Right atrium auricular region (tissue), 2 donors: ENCODE measurements at regions not wholly inside any gene's neighbourhood (a gene's known extent, or its start where the extent isn't known, plus 50 kb on each side); places are given as distances from the start of the nearest gene placed in this dataset.

Experiments used
- DNase-seq: peaks from one replicate; pipeline ENCODE4 v3.0.0-alpha.2; 2019; ENCODE audit warnings: low spot score
- H3K27ac ChIP-seq, 2 donors: fragments of 200-600 bp; sonication (generic); 1 replicate in 1 of 2; 2 replicates in 1 of 2; pipeline ENCODE4 v1.5.1; 2016 to 2019
- H3K27me3 ChIP-seq, 2 donors: fragments of 200-600 bp; sonication (generic); one replicate each; pipeline versions ENCODE4 v1.5.1 to v1.6.0; 2017 to 2019
- H3K36me3 ChIP-seq: fragments of 200-600 bp; sonication (generic); one replicate; pipeline ENCODE4 v1.5.1; 2016
- H3K4me1 ChIP-seq, 2 donors: fragments of 200-600 bp; sonication (generic); one replicate each; pipeline versions ENCODE4 v1.5.1 to v1.6.0; 2017 to 2019
- H3K4me3 ChIP-seq, 2 donors: fragments of 200-600 bp; sonication (generic); 1 replicate in 1 of 2; 2 replicates in 1 of 2; pipeline ENCODE4 v1.5.1; 2017 to 2019; ENCODE audit warnings: mild to moderate bottlenecking in 1 of 2, moderate library complexity in 1 of 2
- H3K9me3 ChIP-seq, 2 donors: fragments of 200-600 bp; sonication (generic); one replicate each; pipeline ENCODE4 v1.5.1; 2019
- TF ChIP-seq, protein P1 (sequence below), 2 donors: fragments of 200-600 bp; sonication (generic); IDR thresholded peaks; one replicate each; pipeline ENCODE4 v1.5.1; 2019; ENCODE audit warnings: antibody characterized with exemption in 2 of 2

GRCh38 chr7:95687759-95688343 is 84.5 kb upstream of the DYNC1I1 start:
- Histone ChIP-seq H3K4me1 (no peaks in the 10 kb centered on the region), H3K4me3 (no peak overlapping the region), H3K9me3 (no peaks in the 10 kb centered on the region), H3K27ac (no peak overlapping the region), H3K27me3 (no peaks in the 10 kb centered on the region), H3K36me3 (no peaks in the 10 kb centered on the region)
- TF ChIP-seq, protein P1, sequence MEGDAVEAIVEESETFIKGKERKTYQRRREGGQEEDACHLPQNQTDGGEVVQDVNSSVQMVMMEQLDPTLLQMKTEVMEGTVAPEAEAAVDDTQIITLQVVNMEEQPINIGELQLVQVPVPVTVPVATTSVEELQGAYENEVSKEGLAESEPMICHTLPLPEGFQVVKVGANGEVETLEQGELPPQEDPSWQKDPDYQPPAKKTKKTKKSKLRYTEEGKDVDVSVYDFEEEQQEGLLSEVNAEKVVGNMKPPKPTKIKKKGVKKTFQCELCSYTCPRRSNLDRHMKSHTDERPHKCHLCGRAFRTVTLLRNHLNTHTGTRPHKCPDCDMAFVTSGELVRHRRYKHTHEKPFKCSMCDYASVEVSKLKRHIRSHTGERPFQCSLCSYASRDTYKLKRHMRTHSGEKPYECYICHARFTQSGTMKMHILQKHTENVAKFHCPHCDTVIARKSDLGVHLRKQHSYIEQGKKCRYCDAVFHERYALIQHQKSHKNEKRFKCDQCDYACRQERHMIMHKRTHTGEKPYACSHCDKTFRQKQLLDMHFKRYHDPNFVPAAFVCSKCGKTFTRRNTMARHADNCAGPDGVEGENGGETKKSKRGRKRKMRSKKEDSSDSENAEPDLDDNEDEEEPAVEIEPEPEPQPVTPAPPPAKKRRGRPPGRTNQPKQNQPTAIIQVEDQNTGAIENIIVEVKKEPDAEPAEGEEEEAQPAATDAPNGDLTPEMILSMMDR (IDR thresholded peaks at IDR 0.05) = peak in 1 of 2 donors; percentile 65
- no peak for DNase-seq

- Histone ChIP-seq H3K27me3 (no peaks in the 10 kb centered on the region), H3K27ac (no peak overlapping the region), H3K4me3 (no peak overlapping the region), H3K36me3 (no peaks in the 10 kb centered on the region), H3K4me1 (no peaks in the 10 kb centered on the region), H3K9me3 (no peaks in the 10 kb centered on the region)
- peak; percentile 69 for DNase-seq
- TF ChIP-seq, protein P1 (IDR thresholded peaks at IDR 0.05) = peak; percentile 54 to 74
Measured at GRCh38 chr7:95686109-95686508, 86.2 kb upstream of the DYNC1I1 start.

- Histone ChIP-seq H3K27ac (no peak overlapping the region), H3K4me3 (no peak overlapping the region), H3K4me1 (no peaks in the 10 kb centered on the region), H3K36me3 (no peaks in the 10 kb centered on the region), H3K27me3 (no peaks in the 10 kb centered on the region), H3K9me3 (no peaks in the 10 kb centered on the region)
- TF ChIP-seq, protein P1 (IDR thresholded peaks at IDR 0.05) = no peak
- DNase-seq = no peak
Measured at GRCh38 chr7:95684505-95684904, 87.8 kb upstream of the DYNC1I1 start.

GRCh38 chr7:95684037-95684436 is 87.7 kb upstream of the PDK4 start:
- DNase-seq = no peak
- Histone ChIP-seq H3K9me3 (no peaks in the 10 kb centered on the region), H3K36me3 (no peaks in the 10 kb centered on the region), H3K27me3 (no peaks in the 10 kb centered on the region), H3K27ac (peak overlapping the region in 1 of 2 donors; percentile 37), H3K4me1 (no peaks in the 10 kb centered on the region), H3K4me3 (no peak overlapping the region)
- TF ChIP-seq, protein P1 (IDR thresholded peaks at IDR 0.05) = peak; percentile 56 to 73

DNA sequence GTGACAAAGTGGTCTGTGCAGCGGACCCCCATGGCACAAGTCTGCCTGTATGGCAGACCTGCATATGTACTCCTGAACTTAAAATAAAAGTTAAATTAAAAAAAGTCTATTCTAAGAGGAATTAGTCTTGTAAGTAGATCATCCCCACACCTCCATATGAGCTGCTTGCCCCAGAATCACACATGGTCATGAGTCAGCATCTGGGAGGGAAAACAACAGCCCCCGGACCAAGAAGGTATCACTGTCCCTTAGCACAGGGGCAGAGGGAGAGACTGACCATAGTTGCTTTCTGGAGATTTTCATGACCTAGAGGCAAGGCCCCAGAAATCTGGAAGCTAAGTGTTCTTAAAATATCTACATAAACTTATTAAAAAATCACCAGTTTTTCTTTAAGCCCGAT is 86.6 kb upstream of the PDK4 start:
- Histone ChIP-seq H3K36me3 (no peaks in the 10 kb centered on the region), H3K27ac (no peak overlapping the region), H3K4me1 (no peaks in the 10 kb centered on the region), H3K27me3 (no peaks in the 10 kb centered on the region), H3K9me3 (no peaks in the 10 kb centered on the region), H3K4me3 (no peak overlapping the region)
- TF ChIP-seq, protein P1 (IDR thresholded peaks at IDR 0.05) = no peak
- DNase-seq = no peak

- H3K27ac ChIP-seq = no peak overlapping the region
- no peaks in the 10 kb centered on the region for H3K4me1 ChIP-seq
- TF ChIP-seq, protein P1 (IDR thresholded peaks at IDR 0.05) = no peak
- no peaks in the 10 kb centered on the region for H3K27me3 ChIP-seq
- no peak for DNase-seq
- H3K4me3 ChIP-seq = no peak overlapping the region
- no peaks in the 10 kb centered on the region for H3K9me3 ChIP-seq
- H3K36me3 ChIP-seq = no peaks in the 10 kb centered on the region
Measured at GRCh38 chr7:95676691-95677090, 80.4 kb upstream of the PDK4 start.
